ENCODE measurements at regions not wholly inside any gene's neighbourhood (a gene's known extent, or its start where the extent isn't known, plus 50 kb on each side); places are given as distances from the start of the nearest gene placed in this dataset.

DNA sequence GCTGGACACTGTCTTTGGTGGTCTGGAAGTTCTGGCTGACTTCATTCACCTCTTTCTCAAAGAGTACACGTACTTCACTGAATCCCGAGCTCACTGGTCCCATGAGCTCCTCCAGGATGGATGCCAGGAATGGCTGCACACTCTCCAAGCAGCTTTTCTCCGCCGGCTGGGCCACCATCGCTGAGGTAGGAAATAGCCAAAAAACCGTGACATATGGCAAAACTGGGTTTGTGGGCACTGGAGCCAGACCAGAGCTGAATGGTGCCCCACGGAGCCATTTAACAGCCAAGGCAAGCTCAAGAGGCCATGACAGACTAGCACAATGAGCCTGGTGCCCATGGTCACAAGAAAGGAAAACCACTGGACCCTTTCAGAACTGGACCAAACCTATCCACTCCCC is 64.0 kb upstream of the EDEM3 start:
- TF ChIP-seq, protein P1, sequence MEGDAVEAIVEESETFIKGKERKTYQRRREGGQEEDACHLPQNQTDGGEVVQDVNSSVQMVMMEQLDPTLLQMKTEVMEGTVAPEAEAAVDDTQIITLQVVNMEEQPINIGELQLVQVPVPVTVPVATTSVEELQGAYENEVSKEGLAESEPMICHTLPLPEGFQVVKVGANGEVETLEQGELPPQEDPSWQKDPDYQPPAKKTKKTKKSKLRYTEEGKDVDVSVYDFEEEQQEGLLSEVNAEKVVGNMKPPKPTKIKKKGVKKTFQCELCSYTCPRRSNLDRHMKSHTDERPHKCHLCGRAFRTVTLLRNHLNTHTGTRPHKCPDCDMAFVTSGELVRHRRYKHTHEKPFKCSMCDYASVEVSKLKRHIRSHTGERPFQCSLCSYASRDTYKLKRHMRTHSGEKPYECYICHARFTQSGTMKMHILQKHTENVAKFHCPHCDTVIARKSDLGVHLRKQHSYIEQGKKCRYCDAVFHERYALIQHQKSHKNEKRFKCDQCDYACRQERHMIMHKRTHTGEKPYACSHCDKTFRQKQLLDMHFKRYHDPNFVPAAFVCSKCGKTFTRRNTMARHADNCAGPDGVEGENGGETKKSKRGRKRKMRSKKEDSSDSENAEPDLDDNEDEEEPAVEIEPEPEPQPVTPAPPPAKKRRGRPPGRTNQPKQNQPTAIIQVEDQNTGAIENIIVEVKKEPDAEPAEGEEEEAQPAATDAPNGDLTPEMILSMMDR (IDR thresholded peaks at IDR 0.05; ENCODE audit: low read depth, low read length): no peak
- TF ChIP-seq EZH2phosphoT487 (IDR thresholded peaks at IDR 0.05; ENCODE audit: low read depth): no peak
